HG03469 (cell line): ENCODE measurements at regions not wholly inside any gene's neighbourhood (a gene's known extent, or its start where the extent isn't known, plus 50 kb on each side); places are given as distances from the start of the nearest gene placed in this dataset.

ENCODE experiments used
- ATAC-seq: cut with Tn5 transposase; IDR thresholded peaks from one replicate; pipeline ENCODE4 v1.9.1; 2021; ENCODE audit warnings: mild to moderate bottlenecking, moderate library complexity, moderate number of reproducible peaks; ENCODE audit not compliant: unreplicated experiment

DNA sequence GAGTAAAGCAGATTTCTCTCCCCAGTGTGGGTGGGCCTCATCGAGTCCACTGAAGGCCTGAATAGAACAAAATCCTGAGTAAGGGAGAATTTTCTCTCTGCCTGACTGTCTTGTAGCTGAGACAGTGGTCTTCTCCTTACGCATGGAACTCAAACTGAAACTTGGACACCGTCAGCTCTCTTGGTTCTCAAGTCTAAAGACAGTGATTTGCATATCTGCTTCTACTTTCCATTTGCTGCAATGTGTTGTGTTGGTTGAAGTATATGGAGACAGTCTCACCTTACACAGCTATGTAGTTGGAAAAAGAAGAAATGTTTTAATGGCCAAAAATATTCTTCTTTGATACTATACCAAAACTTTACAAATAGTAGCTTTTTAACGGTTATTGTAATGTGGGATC is 160.2 kb upstream of the LMNTD1 start:
- peak; percentile 98 for ATAC-seq

DNA sequence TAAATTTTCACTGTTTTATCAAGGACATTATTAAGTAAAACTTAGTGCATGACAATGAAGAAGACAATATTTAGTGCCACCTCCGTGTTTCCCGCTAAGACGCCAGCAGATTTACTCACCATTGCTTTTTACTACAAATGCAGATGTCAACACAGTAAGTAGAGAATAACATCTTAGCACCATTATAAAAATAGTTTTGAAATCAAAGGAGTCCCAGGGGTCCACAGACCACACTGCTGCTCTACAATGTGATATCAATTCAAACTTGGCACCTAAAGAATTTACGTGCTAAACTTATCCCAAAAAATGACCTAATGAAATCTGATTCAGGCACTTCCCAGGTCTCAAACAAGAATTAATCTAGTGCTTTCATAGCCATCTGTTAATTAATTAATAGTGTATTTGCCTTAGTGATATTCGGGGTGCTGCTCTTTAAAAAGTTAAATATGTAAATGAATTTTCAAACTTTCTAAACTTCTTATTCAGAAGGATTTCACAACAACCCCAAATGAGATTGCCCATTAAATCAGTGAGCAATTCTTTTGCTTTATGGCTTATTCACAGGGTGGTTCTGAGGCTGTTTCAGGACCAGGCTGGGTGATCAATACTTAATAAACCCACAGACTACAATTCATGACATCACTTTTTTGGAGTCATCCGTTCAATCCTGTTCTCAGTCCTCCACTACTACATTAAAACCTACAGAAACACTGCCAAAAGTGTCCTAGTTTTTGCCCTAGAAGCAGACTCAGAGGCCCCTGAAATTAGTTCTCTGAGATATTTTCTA is 161.3 kb upstream of the LMNTD1 start:
- no peak for ATAC-seq

DNA sequence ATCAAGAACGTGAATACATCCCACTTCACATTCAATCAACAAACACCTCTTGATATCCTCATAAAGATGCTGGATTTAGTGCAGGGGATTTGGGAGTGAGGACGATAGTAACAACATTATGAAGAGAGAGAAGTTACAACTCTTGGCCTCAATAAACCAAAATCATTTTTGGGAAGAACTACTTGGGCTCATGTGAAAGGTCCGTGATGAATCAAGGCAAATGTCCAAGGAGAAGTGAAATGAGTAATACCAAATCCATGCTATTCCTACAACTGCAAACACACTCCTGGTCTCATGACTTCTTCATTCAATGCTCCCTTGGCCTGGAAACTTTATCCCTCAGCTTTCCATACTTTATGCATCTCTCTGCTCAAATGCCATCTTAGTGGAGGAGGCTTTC is 162.0 kb upstream of the LMNTD1 start:
- ATAC-seq: no peak

DNA sequence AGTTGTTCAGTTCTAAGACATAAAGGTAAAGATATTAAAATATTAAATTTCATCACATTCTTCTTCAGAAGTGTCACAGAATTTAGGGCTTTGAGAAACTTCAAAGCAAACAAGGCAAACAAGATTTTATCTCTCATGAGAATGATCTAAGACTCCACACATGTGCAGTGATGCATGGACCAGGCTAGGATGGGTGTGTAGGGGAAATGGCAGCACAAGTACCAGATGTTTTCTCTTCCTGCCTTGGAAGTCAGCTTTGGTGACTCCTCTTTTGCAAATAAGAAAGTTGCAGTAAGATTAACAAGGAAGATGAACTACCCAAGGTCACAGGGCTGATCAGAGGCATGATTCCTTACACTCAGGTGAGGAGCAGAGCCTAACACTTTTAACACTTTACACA is 163.8 kb upstream of the LMNTD1 start:
- no peak for ATAC-seq

DNA sequence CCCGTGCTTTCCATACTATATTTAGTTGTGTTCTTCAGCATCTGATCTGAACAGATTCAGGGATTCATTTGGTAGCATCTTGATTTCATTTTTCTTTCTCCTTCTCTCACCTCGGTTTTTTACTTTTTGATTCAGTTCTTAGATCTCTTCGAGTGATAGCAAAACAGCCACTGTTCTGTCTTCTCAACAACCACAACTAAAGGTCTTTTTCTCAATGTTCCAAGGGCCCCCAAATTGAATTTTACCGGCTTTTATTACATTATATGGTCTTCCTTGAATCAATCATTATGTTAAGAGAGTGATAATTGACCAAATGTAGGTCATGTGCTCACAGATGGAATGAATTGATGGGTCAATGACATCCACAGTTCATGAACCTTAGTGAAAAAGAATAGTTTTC is 164.5 kb upstream of the LMNTD1 start:
- no peak for ATAC-seq

DNA sequence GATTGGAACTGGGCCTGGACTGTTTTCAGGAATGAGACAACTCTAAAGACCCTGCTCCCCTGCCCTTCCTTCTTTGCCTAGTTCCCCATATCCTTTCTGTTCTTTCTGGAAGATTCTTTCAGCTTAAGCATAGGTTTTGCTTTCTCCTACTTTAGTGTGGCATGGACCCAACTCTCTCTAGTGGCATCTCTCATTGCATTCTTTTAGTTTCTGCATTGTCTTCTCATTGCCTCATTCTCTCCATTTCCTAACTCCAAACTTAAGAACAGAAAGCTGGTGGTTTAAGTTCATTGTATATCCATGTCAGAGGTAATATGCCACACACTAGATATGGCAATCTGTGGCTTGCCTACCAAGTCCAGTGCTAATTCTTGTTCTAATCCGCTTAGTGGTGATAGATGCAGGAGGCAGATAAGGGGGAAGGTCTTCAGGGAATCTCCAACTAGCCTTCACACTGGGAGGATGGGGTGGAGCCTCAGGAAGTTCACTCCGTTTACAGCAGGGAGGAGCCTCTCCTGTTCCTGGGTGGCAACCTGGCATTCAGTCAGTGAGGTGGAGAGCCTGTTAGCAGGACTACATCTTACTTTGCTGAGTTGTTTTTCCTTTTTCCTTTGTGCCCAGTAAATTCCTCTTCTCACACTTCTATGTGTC is 165.1 kb upstream of the LMNTD1 start:
- ATAC-seq: no peak

DNA sequence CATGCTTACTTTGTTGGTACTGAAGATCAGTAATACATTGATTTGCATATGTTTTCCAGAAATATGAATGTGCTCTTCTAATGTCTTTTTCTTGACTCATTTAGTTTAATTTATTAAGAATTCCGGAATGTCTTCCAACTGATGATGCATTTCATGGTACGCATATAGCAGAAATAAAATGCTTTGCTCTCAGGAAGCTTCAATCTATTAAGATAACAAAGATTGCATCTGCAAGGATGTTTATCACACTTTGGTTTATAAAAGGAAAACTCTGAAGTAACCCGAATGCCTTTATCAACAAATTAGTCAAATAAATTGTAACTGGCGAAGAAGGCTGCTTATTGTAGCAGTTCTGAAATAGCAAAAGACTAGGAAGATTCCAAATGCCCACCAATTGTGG is 166.4 kb upstream of the LMNTD1 start:
- ATAC-seq: no peak

DNA sequence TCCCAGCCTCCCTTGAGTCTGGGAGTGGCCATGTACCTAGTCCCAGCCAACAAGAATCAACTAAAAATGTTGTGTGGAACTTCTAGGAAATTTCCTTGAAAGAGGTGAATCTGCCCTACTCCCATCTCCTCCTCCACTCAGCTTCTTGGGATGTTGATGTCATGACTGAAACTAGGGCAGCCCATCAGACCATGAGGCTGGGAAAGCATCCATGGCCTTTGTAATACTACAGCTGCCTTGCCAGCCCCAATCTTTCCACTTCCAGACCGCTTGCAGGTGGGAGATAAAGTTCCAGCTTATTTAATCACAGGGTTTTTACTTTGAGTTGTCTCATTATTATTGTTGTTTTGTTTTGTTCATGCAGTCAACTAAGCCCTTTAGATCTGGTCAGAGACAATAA is 170.3 kb upstream of the LMNTD1 start:
- no peak for ATAC-seq

DNA sequence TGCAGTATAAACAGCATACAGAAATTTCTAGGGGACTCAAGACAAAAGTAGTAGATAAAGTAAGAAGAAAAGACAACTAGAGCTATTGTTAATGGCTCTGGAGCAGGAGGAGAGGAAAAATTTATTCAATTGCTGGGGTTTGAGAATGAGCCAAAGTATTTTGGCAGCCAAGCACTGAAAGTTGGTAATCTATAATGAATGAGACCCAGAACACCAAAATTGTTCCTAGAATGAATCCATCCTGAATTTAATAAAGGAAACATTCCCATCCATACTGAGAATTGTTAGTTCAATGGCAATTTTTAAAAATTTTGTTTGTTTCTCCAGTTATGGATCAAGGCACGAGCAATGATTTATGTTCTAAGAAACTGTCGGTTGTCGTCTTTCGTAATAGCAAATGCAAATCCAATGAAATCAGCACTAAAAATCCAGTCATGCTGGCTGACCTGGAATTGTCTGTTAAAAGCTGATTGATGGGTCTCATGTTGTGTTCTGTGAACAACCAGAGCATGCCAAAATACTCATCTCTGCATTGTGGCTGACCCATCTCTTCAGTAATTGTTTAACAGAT is 170.9 kb upstream of the LMNTD1 start:
- no peak for ATAC-seq

DNA sequence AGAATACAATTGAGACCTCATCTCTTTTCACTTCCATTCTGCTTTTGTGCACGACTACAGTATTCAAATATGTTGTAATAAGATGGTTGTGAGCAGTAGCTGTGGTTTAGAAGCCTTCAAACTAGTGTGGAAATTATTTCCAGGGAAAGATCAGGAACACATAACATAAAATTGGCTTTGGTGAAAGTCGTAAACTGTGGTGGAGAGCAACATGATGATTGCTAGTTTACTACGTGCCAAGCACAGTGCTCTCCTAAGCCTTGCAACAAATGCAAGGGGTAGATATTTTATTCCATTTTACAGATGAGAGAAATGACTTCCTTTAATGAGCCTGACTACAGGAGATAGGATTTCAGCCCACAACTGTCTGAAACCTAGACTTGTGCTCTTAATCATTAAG is 172.4 kb upstream of the LMNTD1 start:
- ATAC-seq: no peak

DNA sequence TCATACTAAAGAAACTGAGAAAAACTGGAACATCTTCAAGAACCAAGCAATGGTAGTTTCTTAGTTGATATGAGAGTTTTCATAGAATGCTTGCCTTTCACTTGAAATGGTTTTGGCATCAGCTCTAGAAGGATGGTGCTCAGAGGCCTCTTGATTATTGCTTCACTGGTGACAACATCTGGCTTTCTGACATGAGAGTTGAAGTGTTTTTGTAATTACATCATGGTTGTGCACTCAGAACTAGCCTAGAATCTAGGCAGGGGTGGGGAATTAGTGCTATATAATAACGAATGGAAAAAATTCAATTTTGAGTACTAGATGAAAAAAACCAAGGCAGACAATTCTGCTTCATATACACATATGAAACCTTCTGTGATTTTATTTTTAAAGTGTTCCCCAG is 172.8 kb upstream of the LMNTD1 start:
- no peak for ATAC-seq

DNA sequence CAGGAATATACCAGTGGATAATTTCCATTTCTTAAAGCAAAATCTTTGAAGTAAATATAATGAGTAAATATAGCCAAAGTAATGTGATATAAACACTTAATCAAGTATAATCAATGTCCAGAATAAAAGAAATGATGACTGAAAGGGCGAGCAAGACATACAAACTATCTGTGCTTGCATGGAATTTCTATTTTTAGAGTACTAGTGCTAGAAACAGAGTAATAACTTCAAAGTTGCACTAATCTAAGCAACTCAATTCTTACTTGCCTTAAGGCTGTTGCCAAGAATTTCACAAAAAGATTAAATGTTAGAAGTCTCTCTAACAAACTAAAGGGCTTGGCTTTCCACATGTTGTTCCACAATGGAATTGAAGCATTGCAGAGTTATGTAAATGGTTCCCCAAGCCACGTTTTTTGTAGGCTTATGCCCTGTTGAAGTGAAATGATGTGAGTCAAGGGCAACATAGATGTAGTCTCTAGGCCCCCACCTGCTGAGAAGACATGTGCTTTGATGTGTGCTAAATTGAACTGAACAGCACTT is 175.0 kb upstream of the LMNTD1 start:
- ATAC-seq: no peak

DNA sequence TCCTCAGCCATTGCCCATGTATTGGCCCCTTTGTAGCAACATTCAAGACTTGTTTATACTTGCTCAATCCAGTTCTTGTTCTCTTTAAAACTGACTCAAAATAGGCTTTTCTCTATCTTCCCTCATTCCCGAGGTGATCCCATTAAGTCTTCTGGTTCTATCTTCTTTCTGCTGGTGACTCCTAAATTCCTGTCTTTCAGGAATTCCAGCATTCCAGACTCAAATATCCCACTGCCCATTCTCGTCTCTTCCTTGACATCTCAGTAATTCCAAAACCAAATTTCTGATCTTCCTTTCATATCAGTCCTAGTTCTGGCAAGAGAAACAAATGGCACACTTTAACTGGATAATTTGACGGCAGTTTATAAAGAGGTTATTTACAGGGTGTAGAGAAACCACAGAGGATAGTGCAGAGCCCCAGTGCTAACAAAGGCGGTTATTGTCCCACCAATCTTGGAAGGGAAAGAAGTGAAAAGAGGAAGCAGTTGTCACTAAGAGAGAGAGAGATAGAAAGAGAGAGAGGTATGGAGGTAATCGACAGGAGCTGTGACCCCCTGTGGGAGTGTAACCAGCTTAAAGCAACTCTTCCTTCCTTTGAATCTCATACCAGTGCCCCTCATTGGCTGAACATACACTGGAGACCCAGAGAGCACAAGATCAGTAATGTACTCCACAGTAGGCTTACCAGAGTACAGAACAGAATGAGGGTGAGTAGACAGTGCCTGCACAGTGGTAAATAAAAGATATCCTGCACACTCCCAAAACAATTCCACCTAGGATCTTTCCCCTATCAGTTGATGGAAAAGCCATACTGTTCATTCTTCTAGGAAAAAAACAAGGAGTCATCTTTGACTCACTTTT is 177.6 kb upstream of the LMNTD1 start:
- no peak for ATAC-seq

DNA sequence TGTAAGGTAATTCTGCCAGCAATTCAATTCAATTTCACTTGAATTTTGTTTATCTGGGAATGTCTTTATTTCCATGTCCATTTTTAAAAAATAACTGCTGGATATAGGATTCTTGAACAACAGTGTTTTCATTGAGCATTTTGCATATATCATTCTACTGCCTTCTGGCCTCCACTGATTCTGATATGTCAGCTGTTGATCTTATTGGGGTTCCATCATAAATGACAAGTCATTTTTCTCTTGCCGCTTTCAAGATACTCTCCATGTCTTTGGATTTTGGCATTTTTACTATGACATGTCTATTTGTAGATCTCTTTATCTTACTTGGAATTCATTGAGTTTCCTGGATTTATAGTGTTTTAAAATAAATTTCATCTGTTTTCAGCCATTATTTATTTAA is 180.5 kb upstream of the LMNTD1 start:
- no peak for ATAC-seq

DNA sequence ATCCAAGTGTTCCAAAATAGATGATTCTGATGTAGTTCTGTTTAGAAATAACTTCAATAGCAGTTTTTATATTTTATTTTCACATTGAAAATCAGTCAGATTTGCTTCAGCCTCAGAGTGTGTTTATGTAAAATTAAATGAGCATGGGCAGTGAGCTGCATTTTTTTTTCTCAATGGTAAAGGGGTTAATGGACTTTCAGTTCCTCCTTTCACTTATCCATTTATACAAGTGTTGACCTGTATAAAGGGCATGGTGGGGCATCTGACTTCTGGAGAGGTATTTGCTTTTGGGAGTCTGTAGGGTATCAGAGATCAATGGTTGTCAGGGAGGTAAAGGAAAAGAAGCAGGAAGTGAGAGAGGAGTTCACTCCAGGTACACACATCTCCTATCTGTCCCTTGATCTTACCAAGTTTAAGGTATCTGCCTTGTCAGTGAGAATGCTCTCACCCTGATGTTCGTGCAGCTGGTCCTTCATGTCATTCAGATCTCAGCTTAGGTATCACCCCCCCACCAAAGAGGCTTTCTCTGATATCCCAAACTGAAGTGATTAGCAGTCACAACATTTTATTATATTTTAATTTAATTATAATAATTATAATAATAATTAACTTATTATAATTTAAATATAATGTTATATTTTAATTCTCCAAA is 181.6 kb upstream of the LMNTD1 start:
- ATAC-seq: peak; percentile 66

DNA sequence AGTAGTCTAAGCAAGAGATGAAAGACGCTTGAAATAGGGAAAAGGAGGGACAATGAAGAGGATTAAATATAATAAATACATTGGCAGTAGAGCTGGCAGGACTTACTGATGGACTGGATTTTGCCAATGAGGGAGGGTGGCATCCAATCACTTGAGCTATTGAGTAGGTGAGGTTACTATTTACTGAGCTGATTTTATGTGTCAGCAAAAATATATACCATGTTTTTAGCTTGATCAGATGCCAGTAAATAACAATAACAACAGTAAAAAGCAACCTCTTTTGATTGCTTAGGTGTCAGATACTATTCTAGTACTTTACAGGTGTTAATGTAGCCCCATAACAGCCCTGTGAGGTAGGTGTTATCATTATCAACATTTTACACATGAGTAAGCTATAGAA is 187.5 kb upstream of the LMNTD1 start:
- ATAC-seq: no peak

DNA sequence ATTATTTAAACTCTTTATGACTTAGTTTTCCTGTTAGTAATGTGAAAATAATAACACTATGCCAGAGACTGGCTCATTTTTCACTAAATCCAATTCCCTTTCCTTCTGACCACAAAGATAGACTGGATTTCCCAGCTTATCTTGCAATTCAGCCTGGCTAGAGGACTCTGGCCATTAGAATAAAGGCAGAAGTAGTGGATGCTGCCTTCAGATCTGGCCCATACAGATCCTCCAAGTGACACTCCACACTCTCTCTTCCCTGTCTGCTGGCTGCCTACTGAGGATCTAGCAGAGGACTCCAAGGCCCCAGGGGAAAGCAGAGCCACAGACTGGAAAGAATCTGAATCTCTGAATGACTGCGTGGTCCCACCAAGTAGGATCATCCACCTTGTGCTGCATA is 188.8 kb upstream of the LMNTD1 start:
- ATAC-seq: no peak

DNA sequence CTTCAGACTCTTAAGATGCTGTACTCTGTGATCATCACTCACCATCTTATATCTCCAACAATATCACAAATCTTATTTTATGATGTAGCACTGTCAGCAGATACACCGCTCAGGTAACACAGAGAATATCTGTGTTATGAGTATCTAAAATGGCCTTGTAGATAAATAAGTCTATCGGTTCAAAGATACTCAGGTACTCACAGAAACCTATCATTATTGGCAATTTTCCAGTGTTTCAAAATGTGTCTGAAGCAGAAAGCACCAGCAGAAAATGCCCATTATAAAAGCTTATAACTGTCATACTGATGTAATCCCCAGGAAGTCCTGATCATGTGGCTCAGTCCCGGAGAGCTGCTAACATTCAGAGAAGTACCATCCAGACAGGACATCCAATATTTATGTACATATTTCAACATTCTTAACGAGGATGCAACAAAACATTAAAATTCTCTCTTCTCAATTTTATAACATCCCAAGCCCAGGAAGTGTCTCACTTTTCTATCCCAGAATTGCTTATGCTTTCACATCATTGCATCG is 190.7 kb upstream of the LMNTD1 start:
- ATAC-seq: no peak

DNA sequence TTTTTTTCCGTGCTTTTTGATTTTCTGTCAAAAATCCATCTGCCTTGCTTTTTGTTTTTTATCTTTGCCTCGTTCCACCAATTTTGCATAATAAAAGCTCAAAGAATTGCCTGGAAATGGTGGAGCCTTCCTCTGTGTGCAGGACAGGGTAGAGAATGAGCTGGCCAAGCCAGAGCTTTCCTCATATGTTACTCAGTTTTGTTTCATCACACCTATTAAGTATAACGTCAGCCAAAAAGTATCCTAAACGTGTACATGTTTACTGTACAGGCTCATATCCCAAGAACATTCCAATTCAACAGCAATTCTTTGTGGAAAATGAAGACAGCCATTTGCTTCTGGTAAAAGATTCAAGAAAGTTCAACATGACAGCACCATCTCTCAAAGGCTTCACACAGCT is 191.2 kb upstream of the LMNTD1 start:
- no peak for ATAC-seq

DNA sequence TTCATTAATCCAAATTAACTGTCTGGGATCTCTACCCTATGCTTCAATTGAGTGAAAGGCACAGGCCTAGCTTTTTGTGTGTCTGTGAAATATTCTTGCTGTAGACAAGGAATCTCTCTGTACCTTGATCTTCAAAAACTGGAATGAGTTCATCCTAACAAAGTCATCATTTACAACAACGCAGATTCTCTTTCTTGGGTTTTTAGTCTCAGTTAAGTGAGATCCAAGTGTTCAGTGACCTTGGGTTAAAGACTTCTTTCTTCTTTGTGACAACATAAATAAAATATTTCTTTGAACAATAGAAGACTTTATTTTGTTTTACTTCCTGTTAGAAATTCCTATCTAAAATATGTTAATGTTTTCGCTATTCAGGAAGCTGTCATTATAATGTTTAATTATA is 192.2 kb upstream of the LMNTD1 start:
- ATAC-seq: no peak
